Karpas-422 (cell line): ENCODE measurements at regions not wholly inside any gene's neighbourhood (a gene's known extent, or its start where the extent isn't known, plus 50 kb on each side); places are given as distances from the start of the nearest gene placed in this dataset.
A peak's percentile ranks its signal among the peaks of the same experiment; 100 is the strongest.

ENCODE experiments used
- DNase-seq: peaks from one replicate; pipeline ENCODE4 v3.0.0-alpha.2; 2015
- H2AFZ ChIP-seq: fragments of 200-600 bp; sonication (generic); 2 replicates; pipeline ENCODE4 v1.6.1; 2014; ENCODE audit warnings: antibody characterized with exemption, low read length, mixed read lengths
- H3K27ac ChIP-seq: fragments of 200-600 bp; sonication (generic); 2 replicates; pipeline ENCODE4 v1.5.1; 2014; ENCODE audit warnings: mild to moderate bottlenecking, low read length, moderate library complexity
- H3K27me3 ChIP-seq: fragments of 200-600 bp; sonication (generic); 2 replicates; pipeline ENCODE4 v1.6.1; 2014; ENCODE audit warnings: low read length, mixed read lengths
- H3K36me3 ChIP-seq: fragments of 200-600 bp; sonication (generic); 2 replicates; pipeline ENCODE4 v1.6.1; 2014; ENCODE audit warnings: low read length, mixed read lengths; ENCODE audit not compliant: insufficient read depth
- H3K4me1 ChIP-seq: fragments of 200-600 bp; sonication (generic); 2 replicates; pipeline ENCODE4 v1.6.1; 2014; ENCODE audit warnings: mild to moderate bottlenecking, low read length, mixed read lengths
- H3K4me2 ChIP-seq: fragments of 200-600 bp; sonication (generic); 2 replicates; pipeline ENCODE4 v1.6.1; 2014; ENCODE audit warnings: low read length, low read depth, mild to moderate bottlenecking; ENCODE audit not compliant: poor library complexity, severe bottlenecking
- H3K4me3 ChIP-seq: fragments of 200-600 bp; sonication (generic); 2 replicates; pipeline ENCODE4 v1.5.1; 2014; ENCODE audit warnings: mild to moderate bottlenecking, antibody characterized with exemption, low read length, mixed read lengths
- H3K79me2 ChIP-seq: fragments of 200-600 bp; sonication (generic); 2 replicates; pipeline ENCODE4 v1.6.1; 2014; ENCODE audit warnings: mild to moderate bottlenecking, low read length, mixed read lengths
- H3K9ac ChIP-seq: fragments of 200-600 bp; sonication (generic); 2 replicates; pipeline ENCODE4 v1.6.0; 2014; ENCODE audit warnings: low read length
- H3K9me2 ChIP-seq: fragments of 200-600 bp; sonication (generic), shearing (Covaris generic); replicated peaks from 2 replicates; pipeline ENCODE4 v1.6.0; 2014; ENCODE audit warnings: mild to moderate bottlenecking, low read length, moderate library complexity; ENCODE audit not compliant: insufficient read depth
- H3K9me3 ChIP-seq: fragments of 300-700, 200-600 bp; sonication (generic); 2 replicates; pipeline ENCODE4 v1.6.1; 2014; ENCODE audit warnings: low read length, mixed read lengths
- H4K20me1 ChIP-seq: fragments of 200-600 bp; sonication (generic); 2 replicates; pipeline ENCODE4 v1.6.1; 2014; ENCODE audit warnings: mild to moderate bottlenecking, antibody characterized with exemption, low read length, low read depth; ENCODE audit not compliant: insufficient read depth

DNA sequence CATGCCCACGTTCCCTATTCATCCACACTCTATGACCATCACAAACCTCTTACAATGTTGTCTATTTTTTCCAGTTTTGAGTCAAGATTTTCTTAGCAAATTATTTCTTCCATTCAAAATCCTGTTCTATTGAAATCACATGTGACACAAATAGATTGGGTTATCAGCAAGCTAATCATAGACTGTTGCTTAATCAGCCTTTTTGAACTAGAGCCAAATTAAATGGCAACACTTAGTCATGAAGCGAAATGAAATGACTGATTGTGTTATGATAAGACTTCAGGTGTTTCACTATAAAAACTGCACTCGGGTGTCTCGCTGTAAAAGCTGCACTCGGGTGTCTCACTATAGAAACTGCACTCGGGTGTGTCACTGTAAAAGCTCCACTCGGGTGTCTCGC lies 890.0 kb upstream of the FRG1 start:
- Histone ChIP-seq H3K4me1 (peaks cover 81% of the 10 kb centered on the region), H3K9me3 (no peaks in the 10 kb centered on the region), H3K79me2 (no peaks in the 10 kb centered on the region), H3K27ac (peak overlapping the region; percentile 99), H3K9ac (peak overlapping the region; percentile 69), H3K4me3 (peak overlapping the region; percentile 56), H2AFZ (no peak overlapping the region), H3K27me3 (no peaks in the 10 kb centered on the region), H4K20me1 (no peaks in the 10 kb centered on the region), H3K36me3 (no peaks in the 10 kb centered on the region), H3K4me2 (peak overlapping the region; percentile 85), H3K9me2 (no peaks in the 10 kb centered on the region)
- DNase-seq = peak; percentile 82

DNA sequence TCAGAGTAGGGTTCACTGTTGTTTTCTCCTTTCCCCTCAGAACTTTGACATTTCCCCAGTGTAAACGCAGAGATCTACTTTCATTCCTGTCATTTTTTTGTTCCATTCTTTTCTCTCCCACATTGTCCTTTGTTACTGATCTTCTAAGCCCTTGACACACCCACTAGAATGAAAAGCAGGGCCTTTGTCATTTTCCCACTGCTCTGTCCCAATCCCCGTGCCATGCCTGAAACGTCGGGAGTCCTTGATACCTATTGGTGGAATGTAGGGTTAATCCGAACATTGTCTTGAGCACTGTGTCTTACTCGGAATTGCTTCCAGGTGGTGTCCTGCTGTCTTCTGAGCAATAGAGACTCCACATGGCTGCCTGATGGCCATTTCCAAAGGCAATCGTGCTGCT lies 887.1 kb upstream of the FRG1 start:
- Histone ChIP-seq H2AFZ (no peak overlapping the region), H3K9ac (no peak overlapping the region), H3K4me1 (peaks cover 65% of the 10 kb centered on the region), H3K79me2 (no peaks in the 10 kb centered on the region), H3K4me2 (no peak overlapping the region), H3K4me3 (no peak overlapping the region), H3K9me2 (no peaks in the 10 kb centered on the region), H4K20me1 (no peaks in the 10 kb centered on the region), H3K9me3 (no peaks in the 10 kb centered on the region), H3K27me3 (no peaks in the 10 kb centered on the region), H3K36me3 (no peaks in the 10 kb centered on the region), H3K27ac (no peak overlapping the region)
- DNase-seq = no peak

DNA sequence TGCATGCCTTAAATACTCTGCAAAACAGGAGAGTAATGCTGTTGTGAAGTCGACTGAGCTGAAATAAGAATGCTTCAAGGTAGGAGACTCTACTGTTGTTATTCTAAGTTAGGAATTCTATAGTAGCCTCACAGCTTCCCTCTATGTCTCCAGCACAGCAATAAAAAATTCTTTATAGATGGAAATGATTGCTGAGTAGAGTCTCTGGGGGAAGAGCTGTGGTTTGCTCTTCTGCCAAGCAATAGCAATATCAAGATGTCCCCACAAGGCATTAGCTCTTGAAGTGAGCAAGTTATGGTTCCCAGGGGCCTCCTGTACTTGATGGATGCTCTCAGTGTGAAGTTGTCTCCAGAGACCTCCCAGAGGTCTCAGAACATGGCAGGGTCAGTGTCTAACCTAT lies 880.6 kb upstream of the FRG1 start:
- peaks cover 38% of the 10 kb centered on the region for H3K4me1 ChIP-seq
- H3K27ac ChIP-seq = peak overlapping the region; percentile 68
- H2AFZ ChIP-seq = no peak overlapping the region
- H3K4me3 ChIP-seq = no peak overlapping the region
- H3K79me2 ChIP-seq = no peaks in the 10 kb centered on the region
- H3K36me3 ChIP-seq = no peaks in the 10 kb centered on the region; the same call in 1 of the 2 replicates
- no peaks in the 10 kb centered on the region for H3K27me3 ChIP-seq
- no peaks in the 10 kb centered on the region for H3K9me2 ChIP-seq
- peak overlapping the region; percentile 59 for H3K4me2 ChIP-seq
- H3K9me3 ChIP-seq = peaks cover 7% of the 10 kb centered on the region
- H3K9ac ChIP-seq = no peak overlapping the region
- H4K20me1 ChIP-seq = no peaks in the 10 kb centered on the region
- peak; percentile 74 for DNase-seq

DNA sequence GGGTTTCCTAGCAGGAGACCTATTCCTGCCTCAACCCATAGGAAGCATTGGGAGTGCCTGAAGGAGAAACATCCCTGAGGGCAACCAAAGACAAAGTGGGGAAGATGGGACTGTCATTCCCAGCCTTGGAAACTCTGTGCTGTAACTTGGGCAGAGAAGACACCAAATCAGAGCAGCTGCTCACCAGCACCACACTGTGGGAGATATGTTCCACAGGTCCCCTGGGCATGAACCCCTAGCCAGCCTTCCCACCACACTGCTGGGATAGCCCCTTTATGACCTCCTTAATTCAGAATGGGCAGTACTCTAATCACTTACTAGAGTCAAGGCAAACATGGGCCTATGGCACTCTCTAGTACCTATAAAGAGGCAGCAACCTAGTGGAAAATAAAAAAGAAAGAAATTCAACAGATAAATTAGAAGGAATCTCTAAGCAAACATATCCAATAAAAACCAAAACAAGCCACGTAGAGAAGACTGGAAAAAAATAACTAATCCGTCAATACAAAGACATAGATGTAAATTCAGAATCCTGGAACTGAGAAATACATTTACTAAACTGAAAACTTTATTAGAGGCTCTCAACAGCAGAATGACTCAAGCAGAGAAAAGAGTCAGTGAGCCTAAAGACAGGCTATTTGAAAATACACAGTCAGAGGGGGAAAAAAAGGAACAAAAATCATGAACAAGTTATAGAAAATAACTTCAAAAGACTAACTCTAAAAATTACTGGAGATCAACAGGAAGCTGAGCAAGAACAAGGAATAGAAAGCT lies 878.4 kb upstream of the FRG1 start:
- H3K9me3 ChIP-seq = peaks cover 7% of the 10 kb centered on the region
- H3K36me3 ChIP-seq = no peaks in the 10 kb centered on the region; the same call in 1 of the 2 replicates
- no peak overlapping the region for H3K9ac ChIP-seq
- H3K9me2 ChIP-seq = no peaks in the 10 kb centered on the region
- peaks cover 37% of the 10 kb centered on the region for H3K4me1 ChIP-seq
- no peaks in the 10 kb centered on the region for H3K79me2 ChIP-seq
- no peaks in the 10 kb centered on the region for H4K20me1 ChIP-seq
- H3K4me3 ChIP-seq = no peak overlapping the region
- H2AFZ ChIP-seq = no peak overlapping the region
- no peaks in the 10 kb centered on the region for H3K27me3 ChIP-seq
- H3K27ac ChIP-seq = no peak overlapping the region
- no peak overlapping the region for H3K4me2 ChIP-seq
- DNase-seq = no peak

DNA sequence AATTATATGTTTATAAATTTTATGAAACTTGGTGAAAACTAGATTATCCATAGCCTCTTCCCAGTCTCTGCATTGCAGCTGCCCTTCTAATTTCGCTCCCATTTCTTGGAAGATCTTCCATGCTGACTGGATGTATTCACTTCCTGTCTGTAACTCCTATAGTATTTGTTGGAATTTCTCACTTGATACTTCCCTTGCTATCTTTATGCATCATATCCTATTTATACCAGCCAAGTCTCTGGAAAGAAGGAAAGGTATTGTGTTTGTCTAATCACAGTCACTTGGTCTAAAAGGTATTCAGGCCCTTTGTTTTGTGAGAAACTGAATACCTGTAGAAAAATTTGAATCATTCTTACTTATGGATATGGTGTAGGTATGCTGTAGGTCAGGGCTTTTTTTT lies 870.9 kb upstream of the FRG1 start:
- Histone ChIP-seq H2AFZ (no peak overlapping the region), H4K20me1 (no peaks in the 10 kb centered on the region), H3K27me3 (no peaks in the 10 kb centered on the region), H3K9ac (no peak overlapping the region), H3K27ac (no peak overlapping the region), H3K4me2 (no peak overlapping the region), H3K4me1 (peaks cover 32% of the 10 kb centered on the region), H3K79me2 (no peaks in the 10 kb centered on the region), H3K9me2 (no peaks in the 10 kb centered on the region), H3K9me3 (no peaks in the 10 kb centered on the region), H3K4me3 (no peak overlapping the region), H3K36me3 (no peaks in the 10 kb centered on the region)
- no peak for DNase-seq

DNA sequence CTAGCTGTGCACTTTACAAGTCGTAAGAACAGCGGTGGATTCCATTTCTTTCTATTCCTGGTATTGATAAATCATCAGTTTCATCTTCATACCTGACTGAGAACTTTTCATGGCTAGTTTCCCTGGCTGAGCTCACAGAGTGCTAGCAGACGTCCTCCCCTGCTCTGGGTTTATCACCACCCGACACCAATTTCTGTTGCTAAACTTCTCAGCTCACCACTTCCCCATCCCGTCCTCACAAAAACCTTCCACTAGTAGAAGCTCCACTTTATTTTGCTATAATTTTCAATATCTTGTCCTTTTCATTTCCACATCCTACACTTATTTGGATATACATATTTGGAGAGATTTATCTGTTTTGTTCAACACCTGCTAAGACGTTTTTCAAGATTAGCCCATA lies 869.4 kb upstream of the FRG1 start:
- H4K20me1 ChIP-seq = no peaks in the 10 kb centered on the region
- no peak overlapping the region for H3K4me2 ChIP-seq
- peak overlapping the region; percentile 12; the same call in 1 of the 2 replicates for H2AFZ ChIP-seq
- H3K27me3 ChIP-seq = no peaks in the 10 kb centered on the region
- no peaks in the 10 kb centered on the region for H3K9me3 ChIP-seq
- DNase-seq = no peak
- H3K79me2 ChIP-seq = no peaks in the 10 kb centered on the region
- no peak overlapping the region for H3K9ac ChIP-seq
- H3K4me1 ChIP-seq = peaks cover 28% of the 10 kb centered on the region
- H3K4me3 ChIP-seq = no peak overlapping the region
- no peak overlapping the region for H3K27ac ChIP-seq
- H3K9me2 ChIP-seq = no peaks in the 10 kb centered on the region
- H3K36me3 ChIP-seq = no peaks in the 10 kb centered on the region

DNA sequence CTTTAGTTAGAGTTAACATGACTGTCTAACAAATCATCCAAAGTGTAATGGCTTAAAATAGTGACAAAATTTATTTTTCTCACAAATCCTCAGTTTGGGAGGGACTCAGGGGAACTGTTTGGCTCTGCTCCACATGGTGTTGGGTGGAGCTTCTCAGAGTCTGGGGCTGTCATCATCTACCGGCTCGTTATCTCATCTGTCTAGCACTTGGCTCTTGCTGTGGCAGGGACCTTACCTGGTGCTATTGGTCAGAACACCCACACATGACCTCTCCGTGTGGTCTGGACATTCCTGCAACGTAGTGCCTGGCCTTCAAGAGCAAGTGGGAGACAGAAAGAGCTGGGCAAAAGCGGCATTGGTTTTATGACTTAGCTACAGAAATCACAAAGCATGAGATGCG lies 866.9 kb upstream of the FRG1 start:
- Histone ChIP-seq H3K4me1 (peaks cover 18% of the 10 kb centered on the region), H3K9me2 (no peaks in the 10 kb centered on the region), H3K36me3 (no peaks in the 10 kb centered on the region), H3K9ac (no peak overlapping the region), H3K79me2 (no peaks in the 10 kb centered on the region), H3K4me2 (no peak overlapping the region), H3K27ac (no peak overlapping the region), H4K20me1 (no peaks in the 10 kb centered on the region), H3K4me3 (no peak overlapping the region), H2AFZ (no peak overlapping the region), H3K27me3 (no peaks in the 10 kb centered on the region), H3K9me3 (no peaks in the 10 kb centered on the region)
- DNase-seq = no peak

DNA sequence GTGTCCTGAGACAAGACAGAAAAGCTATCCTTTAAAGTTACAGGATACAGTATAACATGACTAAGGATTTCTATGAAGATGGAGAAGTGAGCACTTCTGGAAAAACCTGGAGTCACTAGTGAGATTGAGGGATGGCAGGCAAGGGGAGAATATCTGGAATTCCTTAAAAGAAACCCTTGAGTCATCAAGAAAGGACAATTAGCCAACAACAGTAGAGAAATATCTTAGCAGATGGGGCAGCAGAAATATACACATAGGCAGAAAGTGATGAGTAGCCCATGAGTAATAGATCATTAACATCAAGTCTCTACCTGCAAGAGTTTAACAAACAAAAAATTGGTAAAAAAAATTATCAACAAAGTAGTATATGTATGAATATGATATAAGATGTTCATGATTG lies 858.8 kb upstream of the FRG1 start:
- Histone ChIP-seq H3K4me2 (no peak overlapping the region), H3K4me1 (peaks cover 10% of the 10 kb centered on the region), H3K27ac (no peak overlapping the region), H2AFZ (no peak overlapping the region), H4K20me1 (no peaks in the 10 kb centered on the region), H3K4me3 (no peak overlapping the region), H3K27me3 (no peaks in the 10 kb centered on the region), H3K79me2 (no peaks in the 10 kb centered on the region), H3K9me2 (no peaks in the 10 kb centered on the region), H3K9ac (no peak overlapping the region), H3K9me3 (no peaks in the 10 kb centered on the region), H3K36me3 (no peaks in the 10 kb centered on the region; the same call in 1 of the 2 replicates)
- no peak for DNase-seq
